ENCODE measurements at regions not wholly inside any gene's neighbourhood (a gene's known extent, or its start where the extent isn't known, plus 50 kb on each side); places are given as distances from the start of the nearest gene placed in this dataset.

DNA sequence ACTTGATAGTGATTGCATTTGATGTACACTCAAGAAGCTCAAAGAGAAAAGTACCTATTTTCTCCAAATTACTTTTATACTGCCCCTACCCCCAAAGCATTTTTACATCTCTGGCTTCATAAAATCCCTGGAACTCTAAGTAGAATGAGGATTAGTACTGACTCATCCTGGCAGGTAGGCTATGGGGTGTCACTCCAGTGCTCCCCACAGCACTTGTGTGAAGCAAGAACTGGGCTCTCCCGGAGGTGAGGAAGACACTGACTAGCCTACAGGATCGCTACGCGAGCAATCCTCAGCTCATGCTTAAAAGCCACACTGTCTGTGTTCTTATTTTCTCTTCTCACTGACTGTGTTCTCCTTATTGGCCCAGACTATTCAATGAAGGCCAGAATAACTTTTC is 90.4 kb upstream of the NDP start:
- H3K4me3 ChIP-seq (ENCODE audit: control extremely low read depth in 1 of 5, extremely low read depth in 1 of 5, insufficient read depth in 1 of 5, low read depth in 2 of 5, low read length in 4 of 5), result no peak overlapping the region
- no peak for DNase-seq
- CTCF ChIA-PET, result no interaction called here
- intact Hi-C loops (cut with micrococcal nuclease), result no loop called here
- H3K9me3 ChIP-seq (ENCODE audit: control extremely low read depth in 1 of 3, control insufficient read depth in 2 of 3, insufficient read depth in 1 of 3, low read length in 2 of 3), result no peaks in the 10 kb centered on the region
- Mint-ChIP-seq H3K27ac (no peak overlapping the region), H3K9me3 (ENCODE audit: insufficient read depth) (no peaks in the 10 kb centered on the region), H3K4me1 (no peaks in the 10 kb centered on the region), H3K4me3 (no peak overlapping the region), H3K27me3 (no peaks in the 10 kb centered on the region)
- H3K4me1 ChIP-seq (ENCODE audit: control insufficient read depth in 2 of 2, insufficient read depth in 2 of 2, low read length in 2 of 2), result no peaks in the 10 kb centered on the region
- ATAC-seq (ENCODE audit: low read depth), result no peak
- no peaks in the 10 kb centered on the region for H3K27me3 ChIP-seq (replicated peaks in 1 of 4; ENCODE audit: control extremely low read depth in 1 of 4, control insufficient read depth in 3 of 4, insufficient read depth in 4 of 4, low read length in 3 of 4)
- POLR2A ChIA-PET, result no interaction called here
- no peak overlapping the region for H3K27ac ChIP-seq (ENCODE audit: low read length in 2 of 2)
- H3K9ac ChIP-seq (ENCODE audit: low read length), result no peak overlapping the region
- 100% methylated on average over 1 of the region's 4 CpGs for WGBS (ENCODE audit: insufficient coverage)
- no peaks in the 10 kb centered on the region for H3K79me2 ChIP-seq (ENCODE audit: control insufficient read depth, insufficient read depth, low read length)
- H4K20me1 ChIP-seq (ENCODE audit: control insufficient read depth, insufficient read depth, low read length, poor library complexity, severe bottlenecking), result no peaks in the 10 kb centered on the region
- TF ChIP-seq, protein P1, sequence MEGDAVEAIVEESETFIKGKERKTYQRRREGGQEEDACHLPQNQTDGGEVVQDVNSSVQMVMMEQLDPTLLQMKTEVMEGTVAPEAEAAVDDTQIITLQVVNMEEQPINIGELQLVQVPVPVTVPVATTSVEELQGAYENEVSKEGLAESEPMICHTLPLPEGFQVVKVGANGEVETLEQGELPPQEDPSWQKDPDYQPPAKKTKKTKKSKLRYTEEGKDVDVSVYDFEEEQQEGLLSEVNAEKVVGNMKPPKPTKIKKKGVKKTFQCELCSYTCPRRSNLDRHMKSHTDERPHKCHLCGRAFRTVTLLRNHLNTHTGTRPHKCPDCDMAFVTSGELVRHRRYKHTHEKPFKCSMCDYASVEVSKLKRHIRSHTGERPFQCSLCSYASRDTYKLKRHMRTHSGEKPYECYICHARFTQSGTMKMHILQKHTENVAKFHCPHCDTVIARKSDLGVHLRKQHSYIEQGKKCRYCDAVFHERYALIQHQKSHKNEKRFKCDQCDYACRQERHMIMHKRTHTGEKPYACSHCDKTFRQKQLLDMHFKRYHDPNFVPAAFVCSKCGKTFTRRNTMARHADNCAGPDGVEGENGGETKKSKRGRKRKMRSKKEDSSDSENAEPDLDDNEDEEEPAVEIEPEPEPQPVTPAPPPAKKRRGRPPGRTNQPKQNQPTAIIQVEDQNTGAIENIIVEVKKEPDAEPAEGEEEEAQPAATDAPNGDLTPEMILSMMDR (IDR thresholded peaks at IDR 0.05), result no peak
- TF ChIP-seq EZH2 (IDR thresholded peaks at IDR 0.05; ENCODE audit: borderline replicate concordance, insufficient read depth, low read depth, low read length, poor library complexity, severe bottlenecking), result no peak
- H2AFZ ChIP-seq (ENCODE audit: insufficient read depth, low read depth, low read length, poor library complexity, severe bottlenecking), result no peak overlapping the region
- no peaks in the 10 kb centered on the region for H3K36me3 ChIP-seq (replicated peaks in 1 of 2; ENCODE audit: control extremely low read depth in 1 of 2, control insufficient read depth in 1 of 2, extremely low read depth in 1 of 2, insufficient read depth in 2 of 2, low read length in 1 of 2)
- no peak overlapping the region for H3K4me2 ChIP-seq (replicated peaks; ENCODE audit: low read depth, low read length, poor library complexity, severe bottlenecking)

DNA sequence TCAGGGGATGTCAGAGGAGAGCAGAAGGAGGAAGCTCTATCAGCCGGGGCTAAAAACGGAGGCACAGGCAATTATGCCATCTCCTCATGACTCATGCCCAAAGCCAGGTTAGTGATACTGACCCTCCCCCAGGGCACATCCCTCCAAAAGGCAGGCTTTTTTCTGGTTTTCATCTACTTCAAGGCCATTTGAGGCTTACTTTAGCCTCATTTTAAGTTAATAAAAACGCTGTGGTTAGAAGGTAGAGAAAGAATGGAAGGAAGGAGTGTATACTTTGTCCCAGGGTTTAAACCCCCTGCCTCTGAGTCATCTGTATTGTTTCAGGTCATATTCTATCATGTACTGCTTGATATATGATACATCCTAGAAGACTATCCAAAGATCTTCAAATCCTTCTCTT is 89.7 kb upstream of the NDP start:
- no peak overlapping the region for H3K27ac ChIP-seq (ENCODE audit: low read length in 2 of 2)
- no peaks in the 10 kb centered on the region for H4K20me1 ChIP-seq (ENCODE audit: control insufficient read depth, insufficient read depth, low read length, poor library complexity, severe bottlenecking)
- H3K27me3 Mint-ChIP-seq, result no peaks in the 10 kb centered on the region
- POLR2A ChIA-PET, result no interaction called here
- H3K4me3 Mint-ChIP-seq, result no peak overlapping the region
- DNase-seq (no peak), ATAC-seq (ENCODE audit: low read depth) (no peak)
- WGBS (ENCODE audit: insufficient coverage), result no CpG with 5 or more reads among the region's 3 CpGs
- no peak overlapping the region for H2AFZ ChIP-seq (ENCODE audit: insufficient read depth, low read depth, low read length, poor library complexity, severe bottlenecking)
- no peaks in the 10 kb centered on the region for H3K27me3 ChIP-seq (replicated peaks in 1 of 4; ENCODE audit: control extremely low read depth in 1 of 4, control insufficient read depth in 3 of 4, insufficient read depth in 4 of 4, low read length in 3 of 4)
- H3K4me2 ChIP-seq (replicated peaks; ENCODE audit: low read depth, low read length, poor library complexity, severe bottlenecking), result no peak overlapping the region
- CTCF ChIA-PET, result no interaction called here
- no peaks in the 10 kb centered on the region for H3K4me1 Mint-ChIP-seq
- H3K9ac ChIP-seq (ENCODE audit: low read length), result no peak overlapping the region
- intact Hi-C loops (cut with micrococcal nuclease), result no loop called here
- no peaks in the 10 kb centered on the region for H3K4me1 ChIP-seq (ENCODE audit: control insufficient read depth in 2 of 2, insufficient read depth in 2 of 2, low read length in 2 of 2)
- no peaks in the 10 kb centered on the region for H3K36me3 ChIP-seq (replicated peaks in 1 of 2; ENCODE audit: control extremely low read depth in 1 of 2, control insufficient read depth in 1 of 2, extremely low read depth in 1 of 2, insufficient read depth in 2 of 2, low read length in 1 of 2)
- no peak overlapping the region for H3K4me3 ChIP-seq (ENCODE audit: control extremely low read depth in 1 of 5, extremely low read depth in 1 of 5, insufficient read depth in 1 of 5, low read depth in 2 of 5, low read length in 4 of 5)
- H3K27ac Mint-ChIP-seq, result no peak overlapping the region
- H3K79me2 ChIP-seq (ENCODE audit: control insufficient read depth, insufficient read depth, low read length), result no peaks in the 10 kb centered on the region
- TF ChIP-seq EZH2 (IDR thresholded peaks at IDR 0.05; ENCODE audit: borderline replicate concordance, insufficient read depth, low read depth, low read length, poor library complexity, severe bottlenecking), result no peak
- TF ChIP-seq, protein P1 (IDR thresholded peaks at IDR 0.05), result no peak
- no peaks in the 10 kb centered on the region for H3K9me3 ChIP-seq (ENCODE audit: control extremely low read depth in 1 of 3, control insufficient read depth in 2 of 3, insufficient read depth in 1 of 3, low read length in 2 of 3)
- no peaks in the 10 kb centered on the region for H3K9me3 Mint-ChIP-seq (ENCODE audit: insufficient read depth)
